ENCODE measurements at regions not wholly inside any gene's neighbourhood (a gene's known extent, or its start where the extent isn't known, plus 50 kb on each side); places are given as distances from the start of the nearest gene placed in this dataset.

- H3K4me3 ChIP-seq (ENCODE audit: low read depth, poor library complexity, severe bottlenecking), result no peak overlapping the region
- intact Hi-C loops (cut with DNase I; ENCODE audit: low total_unique reads), result no loop called here
- no peak for TF ChIP-seq POLR2A (IDR thresholded peaks at IDR 0.05)
- no peak for TF ChIP-seq CTCF (IDR thresholded peaks at IDR 0.05)
- no peak for DNase-seq (ENCODE audit: low spot score in 2 of 2)
- WGBS, 2 donors, result 43 to 49% methylated on average over 1 of the region's 1 CpG
Measured at GRCh38 chr18:44562986-44563385, 117.7 kb upstream of the SETBP1 start.

GRCh38 chr18:44564922-44565321, 115.8 kb upstream of the SETBP1 start:
- intact Hi-C loops (cut with DNase I; ENCODE audit: low total_unique reads), result no loop called here
- TF ChIP-seq POLR2A (IDR thresholded peaks at IDR 0.05), result no peak
- TF ChIP-seq CTCF (IDR thresholded peaks at IDR 0.05), result no peak
- H3K4me3 ChIP-seq (ENCODE audit: low read depth, poor library complexity, severe bottlenecking), result no peak overlapping the region
- no peak for DNase-seq (ENCODE audit: low spot score in 2 of 2)

- no peak for TF ChIP-seq CTCF (IDR thresholded peaks at IDR 0.05)
- intact Hi-C loops (cut with DNase I; ENCODE audit: low total_unique reads), result no loop called here
- 52 to 66% methylated on average over 2 of the region's 2 CpGs for WGBS, 2 donors
- no peak for DNase-seq (ENCODE audit: low spot score in 2 of 2)
- H3K4me3 ChIP-seq (ENCODE audit: low read depth, poor library complexity, severe bottlenecking), result no peak overlapping the region
Measured at GRCh38 chr18:44568342-44568741, 112.3 kb upstream of the SETBP1 start.

- no peak overlapping the region for H3K4me3 ChIP-seq (ENCODE audit: low read depth, poor library complexity, severe bottlenecking)
- no peak for DNase-seq (ENCODE audit: low spot score in 2 of 2)
- TF ChIP-seq CTCF (IDR thresholded peaks at IDR 0.05), result no peak
- no peak for TF ChIP-seq POLR2A (IDR thresholded peaks at IDR 0.05)
- intact Hi-C loops (cut with DNase I; ENCODE audit: low total_unique reads), result no loop called here
- WGBS, 2 donors, result 62 to 80% methylated on average over 1 of the region's 1 CpG
Measured at GRCh38 chr18:44568986-44569385, 111.7 kb upstream of the SETBP1 start.

GRCh38 chr18:44569391-44570055, 111.2 kb upstream of the SETBP1 start:
- intact Hi-C loops (cut with DNase I; ENCODE audit: low total_unique reads), result no loop called here
- H3K4me3 ChIP-seq (ENCODE audit: low read depth, poor library complexity, severe bottlenecking), result no peak overlapping the region
- no peak for TF ChIP-seq CTCF (IDR thresholded peaks at IDR 0.05)
- no peak for TF ChIP-seq POLR2A (IDR thresholded peaks at IDR 0.05)
- 95 to 97% methylated on average over 1 of the region's 1 CpG for WGBS, 2 donors
- no peak for DNase-seq (ENCODE audit: low spot score in 2 of 2)

- no peak for DNase-seq (ENCODE audit: low spot score in 2 of 2)
- TF ChIP-seq POLR2A (IDR thresholded peaks at IDR 0.05), result no peak
- TF ChIP-seq CTCF (IDR thresholded peaks at IDR 0.05), result no peak
- WGBS, 2 donors, result 84 to 85% methylated on average over 9 of the region's 9 CpGs
- intact Hi-C loops (cut with DNase I; ENCODE audit: low total_unique reads), result no loop called here
- H3K4me3 ChIP-seq (ENCODE audit: low read depth, poor library complexity, severe bottlenecking), result no peak overlapping the region
Measured at GRCh38 chr18:44579028-44579702, 101.5 kb upstream of the SETBP1 start.
